Prostate gland (tissue), 2 donors: ENCODE measurements at regions not wholly inside any gene's neighbourhood (a gene's known extent, or its start where the extent isn't known, plus 50 kb on each side); places are given as distances from the start of the nearest gene placed in this dataset.

Experiments used
- DNase-seq: peaks from one replicate; pipeline ENCODE4 v3.0.0-alpha.2; 2019; ENCODE audit warnings: low spot score
- H3K27ac ChIP-seq, 2 donors: fragments of 200-600 bp; sonication (generic); 2 replicates each; pipeline ENCODE4 v1.5.1; 2017 to 2019
- H3K27me3 ChIP-seq: fragments of 200-600 bp; sonication (generic); replicated peaks from 2 replicates; pipeline ENCODE4 v1.5.1; 2019; ENCODE audit not compliant: insufficient read depth
- H3K36me3 ChIP-seq, 2 donors: fragments of 200-600 bp; sonication (generic); 1 replicate in 1 of 2; 2 replicates in 1 of 2; pipeline versions ENCODE4 v1.5.1 to v1.8.1; 2017 to 2019
- H3K4me1 ChIP-seq: fragments of 200-600 bp; sonication (generic); replicated peaks from 2 replicates; pipeline ENCODE4 v1.5.1; 2019
- H3K4me3 ChIP-seq, 2 donors: fragments of 200-600 bp; sonication (generic); 2 replicates each; pipeline ENCODE4 v1.5.1; 2017 to 2019
- H3K9me3 ChIP-seq: fragments of 200-600 bp; sonication (generic); 2 replicates; pipeline ENCODE4 v1.5.1; 2017
- CTCF ChIP-seq, 4 experiments: fragments of 200-600 bp in 2 of 4; fragments of 450-650 bp in 2 of 4; sonication (generic) in 2 of 4; IDR thresholded peaks; 1 replicate in 3 of 4; 2 replicates in 1 of 4; pipeline ENCODE4 v1.5.1; 2016 to 2019; ENCODE audit warnings: antibody characterized with exemption in 4 of 4, mild to moderate bottlenecking in 2 of 4, moderate library complexity in 2 of 4
- POLR2A ChIP-seq: fragments of 450-650 bp; IDR thresholded peaks from one replicate; pipeline ENCODE4 v1.6.1; 2016; ENCODE audit warnings: antibody characterized with exemption, mild to moderate bottlenecking
- POLR2AphosphoS5 ChIP-seq: sonication (generic); formaldehyde crosslinking; IDR thresholded peaks from one replicate; pipeline ENCODE4 v1.6.1; 2017; ENCODE audit warnings: antibody characterized with exemption
- WGBS: methylation state at CpG from one replicate; pipeline ENCODE4 v1.1.5; 2018; 5-methylcytosine and 5-hydroxymethylcytosine counted together
- intact Hi-C: fragments of 100-400 bp; cut with DNase I; formaldehyde crosslinking; loops from one replicate; pipeline ENCODE4 v1.14.2; 2022

- H3K27me3 ChIP-seq, result no peaks in the 10 kb centered on the region
- no peak overlapping the region for H3K4me3 ChIP-seq
- TF ChIP-seq POLR2AphosphoS5 (peak; percentile 9), CTCF (IDR thresholded peaks at IDR 0.05) (no peak), POLR2A (no peak)
- H3K36me3 ChIP-seq, result no peaks in the 10 kb centered on the region
- no peaks in the 10 kb centered on the region for H3K4me1 ChIP-seq
- intact Hi-C loops, result no loop called here
- H3K27ac ChIP-seq, result no peak overlapping the region
- 40% methylated on average over 4 of the region's 4 CpGs for WGBS
- no peak for DNase-seq
- no peaks in the 10 kb centered on the region for H3K9me3 ChIP-seq
These were observed 127.0 kb downstream of the AASDH start for GRCh38 chr4:56260320-56260719.

DNA sequence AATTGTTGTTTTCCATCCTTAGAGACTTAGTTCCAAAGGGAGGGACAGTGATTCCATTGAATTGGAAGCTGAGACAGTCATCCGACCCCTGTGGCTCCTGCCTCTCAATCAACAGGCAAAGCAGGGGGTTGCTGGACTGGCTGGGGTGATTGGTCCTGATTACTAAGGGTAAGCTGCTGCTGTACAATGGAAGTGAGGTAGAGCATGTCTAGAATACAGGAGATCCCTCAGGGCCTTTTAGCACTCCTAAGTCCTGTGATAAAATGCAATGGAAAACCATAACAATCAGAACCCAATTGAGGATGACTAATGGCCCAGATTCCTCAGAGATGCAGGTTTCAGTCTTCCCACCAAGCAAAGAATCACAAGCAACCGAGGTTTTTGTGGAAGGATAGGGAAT lies 127.6 kb downstream of the AASDH start:
- 92% methylated on average over 2 of the region's 2 CpGs for WGBS
- no peaks in the 10 kb centered on the region for H3K4me1 ChIP-seq
- no peaks in the 10 kb centered on the region for H3K36me3 ChIP-seq
- no peak for DNase-seq
- no peaks in the 10 kb centered on the region for H3K27me3 ChIP-seq
- no peak overlapping the region for H3K4me3 ChIP-seq
- intact Hi-C loops, result no loop called here
- no peak for TF ChIP-seq CTCF (IDR thresholded peaks at IDR 0.05)
- no peak for TF ChIP-seq POLR2AphosphoS5
- TF ChIP-seq POLR2A, result no peak
- no peak overlapping the region for H3K27ac ChIP-seq
- no peaks in the 10 kb centered on the region for H3K9me3 ChIP-seq

GRCh38 chr4:56255820-56256219 lies 131.5 kb downstream of the AASDH start:
- no peak overlapping the region for H3K4me3 ChIP-seq
- 100% methylated on average over 1 of the region's 1 CpG for WGBS
- no peaks in the 10 kb centered on the region for H3K4me1 ChIP-seq
- intact Hi-C loops, result no loop called here
- H3K27ac ChIP-seq, result no peak overlapping the region
- no peaks in the 10 kb centered on the region for H3K27me3 ChIP-seq
- TF ChIP-seq CTCF (IDR thresholded peaks at IDR 0.05), result no peak
- TF ChIP-seq POLR2AphosphoS5, result no peak
- no peaks in the 10 kb centered on the region for H3K36me3 ChIP-seq
- no peaks in the 10 kb centered on the region for H3K9me3 ChIP-seq
- no peak for DNase-seq

- DNase-seq, result no peak
- Histone ChIP-seq H3K4me1 (no peaks in the 10 kb centered on the region), H3K36me3 (no peaks in the 10 kb centered on the region), H3K9me3 (no peaks in the 10 kb centered on the region), H3K27ac (no peak overlapping the region), H3K4me3 (no peak overlapping the region), H3K27me3 (no peaks in the 10 kb centered on the region)
- intact Hi-C loops, result no loop called here
- WGBS, result 82% methylated on average over 4 of the region's 4 CpGs
- TF ChIP-seq POLR2AphosphoS5 (no peak), CTCF (IDR thresholded peaks at IDR 0.05) (no peak), POLR2A (no peak)
These were observed 133.5 kb downstream of the AASDH start for GRCh38 chr4:56253666-56254305.

- no peak overlapping the region for H3K27ac ChIP-seq
- H3K27me3 ChIP-seq, result no peaks in the 10 kb centered on the region
- no peaks in the 10 kb centered on the region for H3K36me3 ChIP-seq
- WGBS, result 90% methylated on average over 4 of the region's 4 CpGs
- TF ChIP-seq POLR2AphosphoS5, result no peak
- TF ChIP-seq POLR2A, result no peak
- no peak for TF ChIP-seq CTCF (IDR thresholded peaks at IDR 0.05)
- DNase-seq, result no peak
- no peaks in the 10 kb centered on the region for H3K9me3 ChIP-seq
- no peaks in the 10 kb centered on the region for H3K4me1 ChIP-seq
- intact Hi-C loops, result no loop called here
- no peak overlapping the region for H3K4me3 ChIP-seq
These were observed 134.6 kb downstream of the AASDH start for GRCh38 chr4:56252561-56253152.
